Esophagus muscularis mucosa (tissue), 3 donors: ENCODE measurements at regions not wholly inside any gene's neighbourhood (a gene's known extent, or its start where the extent isn't known, plus 50 kb on each side); places are given as distances from the start of the nearest gene placed in this dataset.

Experiments
- CTCF ChIP-seq, 3 experiments: fragments of 200-600 bp in 2 of 3; fragments of 450-650 bp in 1 of 3; sonication (generic) in 2 of 3; IDR thresholded peaks; one replicate each; pipeline ENCODE4 v1.5.1; 2017 to 2019; ENCODE audit warnings: antibody characterized with exemption in 3 of 3, mild to moderate bottlenecking in 2 of 3, moderate library complexity in 1 of 3
- POLR2A ChIP-seq: fragments of 450-650 bp; IDR thresholded peaks from one replicate; pipeline ENCODE4 v1.6.1; 2017; ENCODE audit warnings: antibody characterized with exemption, moderate library complexity, mild to moderate bottlenecking, low read depth

DNA sequence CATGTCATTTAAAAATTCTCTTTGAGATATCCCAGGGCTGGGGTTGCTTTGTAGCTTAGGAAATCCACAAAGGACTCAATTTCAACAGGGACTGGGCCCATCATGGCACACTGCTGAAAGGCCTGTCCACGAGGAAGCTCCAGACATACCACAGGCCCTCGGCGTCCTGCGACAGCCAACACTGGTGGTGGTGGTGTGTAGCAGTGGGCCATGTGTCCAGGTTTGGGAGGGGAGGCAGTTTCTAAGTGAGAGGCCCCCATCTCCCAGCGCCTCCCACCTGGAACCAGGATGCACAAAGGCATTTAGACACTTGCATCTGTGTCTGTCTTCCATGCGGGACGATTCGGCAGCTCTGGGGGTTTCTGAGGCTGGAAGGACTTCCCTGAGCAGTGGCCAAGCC is 65.2 kb upstream of the ZNF423 start:
- no peak for TF ChIP-seq CTCF (IDR thresholded peaks at IDR 0.05)
- no peak for TF ChIP-seq POLR2A
